DLD1 (cell line): ENCODE measurements at regions not wholly inside any gene's neighbourhood (a gene's known extent, or its start where the extent isn't known, plus 50 kb on each side); places are given as distances from the start of the nearest gene placed in this dataset.

ENCODE experiments used
- in situ Hi-C: cut with HindIII; loops from 2 replicates; pipeline ENCODE4 v1.10.0; 2017; ENCODE audit warnings: low sequenced_read_pairs

- in situ Hi-C loops: no loop called here
Measured at GRCh38 chr3:193844472-193844871, 251.5 kb downstream of the OPA1 start.

GRCh38 chr3:193845144-193845543, 252.1 kb downstream of the OPA1 start:
- in situ Hi-C loops: no loop called here

GRCh38 chr3:193846569-193846968, 253.6 kb downstream of the OPA1 start:
- in situ Hi-C loops: no loop called here

- in situ Hi-C loops: no loop called here
Measured at GRCh38 chr3:193847402-193847801, 254.4 kb downstream of the OPA1 start.

- in situ Hi-C loops: no loop called here
Measured at GRCh38 chr3:193848547-193848946, 255.5 kb downstream of the OPA1 start.

GRCh38 chr3:193850084-193850619, 257.1 kb downstream of the OPA1 start:
- in situ Hi-C loops: no loop called here

GRCh38 chr3:193851428-193851847, 258.4 kb downstream of the OPA1 start:
- in situ Hi-C loops: no loop called here

GRCh38 chr3:193851941-193852674, 259.1 kb downstream of the OPA1 start:
- in situ Hi-C loops: no loop called here

GRCh38 chr3:193852901-193853300, 259.9 kb downstream of the OPA1 start:
- in situ Hi-C loops: no loop called here

GRCh38 chr3:193853511-193854219, 260.7 kb downstream of the OPA1 start:
- in situ Hi-C loops: no loop called here

- in situ Hi-C loops: no loop called here
Measured at GRCh38 chr3:193857996-193858395, 265.0 kb downstream of the OPA1 start.

GRCh38 chr3:193859195-193859594, 266.2 kb downstream of the OPA1 start:
- in situ Hi-C loops: no loop called here

- in situ Hi-C loops: no loop called here
Measured at GRCh38 chr3:193861012-193861411, 268.0 kb downstream of the OPA1 start.

GRCh38 chr3:193862843-193863242, 269.8 kb downstream of the OPA1 start:
- in situ Hi-C loops: no loop called here

- in situ Hi-C loops: no loop called here
Measured at GRCh38 chr3:193863657-193864357, 270.8 kb downstream of the OPA1 start.

- in situ Hi-C loops: no loop called here
Measured at GRCh38 chr3:193865339-193865738, 270.6 kb upstream of the HES1 start.

- in situ Hi-C loops: no loop called here
Measured at GRCh38 chr3:193865896-193866480, 270.0 kb upstream of the HES1 start.

GRCh38 chr3:193868590-193868989, 267.4 kb upstream of the HES1 start:
- in situ Hi-C loops: no loop called here

- in situ Hi-C loops: no loop called here
Measured at GRCh38 chr3:193869221-193870201, 266.4 kb upstream of the HES1 start.
